DND-41 (cell line): ENCODE measurements at regions not wholly inside any gene's neighbourhood (a gene's known extent, or its start where the extent isn't known, plus 50 kb on each side); places are given as distances from the start of the nearest gene placed in this dataset.

ENCODE experiments used
- ATAC-seq: fragments of 200-7000 bp; cut with Tn5 transposase; 3 replicates; pipeline ENCODE4 v1.9.1; 2021; ENCODE audit warnings: low read depth; ENCODE audit not compliant: insufficient read depth
- DNase-seq: peaks from one replicate; pipeline ENCODE4 v3.0.0-alpha.2; 2020
- H2AFZ ChIP-seq: 2 replicates; pipeline ENCODE4 v1.6.0; 2012; ENCODE audit warnings: low read depth, low read length
- H3K27ac ChIP-seq: 2 replicates; pipeline ENCODE4 v1.5.1; 2012; ENCODE audit warnings: low read length, inconsistent platforms
- H3K27me3 ChIP-seq: fragments of 200-600 bp; sonication (generic); 2 replicates; pipeline ENCODE4 v1.6.0; 2012; ENCODE audit warnings: low read length, mild to moderate bottlenecking, inconsistent platforms; ENCODE audit not compliant: insufficient read depth, poor library complexity
- H3K36me3 ChIP-seq: 2 replicates; pipeline ENCODE4 v1.5.1; 2012; ENCODE audit warnings: low read length, inconsistent platforms; ENCODE audit not compliant: insufficient read depth
- H3K4me1 ChIP-seq: 2 replicates; pipeline ENCODE4 v1.5.1; 2012; ENCODE audit warnings: mild to moderate bottlenecking, low read length; ENCODE audit not compliant: insufficient read depth
- H3K4me2 ChIP-seq: 2 replicates; pipeline ENCODE4 v1.6.0; 2012; ENCODE audit warnings: mild to moderate bottlenecking, moderate library complexity, low read length, inconsistent platforms; ENCODE audit not compliant: insufficient read depth
- H3K4me3 ChIP-seq, 2 experiments: fragments of 200-600 bp in 1 of 2; shearing (Covaris generic) in 1 of 2; 2 replicates each; pipeline ENCODE4 v1.5.1; 2012 to 2016; ENCODE audit warnings: inconsistent platforms in 2 of 2, low read length in 2 of 2, mild to moderate bottlenecking in 2 of 2, low read depth in 1 of 2, moderate library complexity in 1 of 2
- H3K79me2 ChIP-seq: 2 replicates; pipeline ENCODE4 v1.6.0; 2012; ENCODE audit warnings: low read length, inconsistent platforms; ENCODE audit not compliant: insufficient read depth
- H3K9ac ChIP-seq: 2 replicates; pipeline ENCODE4 v1.6.0; 2012; ENCODE audit warnings: low read depth, mild to moderate bottlenecking, inconsistent platforms, low read length, moderate library complexity
- H3K9me3 ChIP-seq: 2 replicates; pipeline ENCODE4 v1.5.1; 2012; ENCODE audit warnings: low read length, moderate library complexity, mild to moderate bottlenecking, inconsistent platforms; ENCODE audit not compliant: insufficient read depth, severe bottlenecking
- H4K20me1 ChIP-seq: 2 replicates; pipeline ENCODE4 v1.6.0; 2012; ENCODE audit warnings: low read length; ENCODE audit not compliant: insufficient read depth
- CTCF ChIP-seq: IDR thresholded peaks from 2 replicates; pipeline ENCODE4 v1.5.1; 2012; ENCODE audit warnings: borderline replicate concordance, low read length, moderate library complexity, mild to moderate bottlenecking; ENCODE audit not compliant: poor library complexity, severe bottlenecking; ENCODE audit errors: extremely low read depth
- EZH2 ChIP-seq: IDR thresholded peaks from 3 replicates; pipeline ENCODE4 v1.6.1; 2012; ENCODE audit warnings: borderline replicate concordance, low read depth, mild to moderate bottlenecking, moderate library complexity, low read length, inconsistent platforms; ENCODE audit not compliant: severe bottlenecking

- Histone ChIP-seq H3K9me3 (no peaks in the 10 kb centered on the region), H3K27ac (no peak overlapping the region), H4K20me1 (no peaks in the 10 kb centered on the region), H3K27me3 (no peaks in the 10 kb centered on the region), H3K4me2 (no peak overlapping the region), H3K79me2 (no peaks in the 10 kb centered on the region), H2AFZ (no peak overlapping the region), H3K4me1 (0 out of 2 replicates have a peak, but pooled peaks cover 3% of the 10 kb centered on the region), H3K36me3 (no peaks in the 10 kb centered on the region), H3K9ac (no peak overlapping the region), H3K4me3 (no peak overlapping the region)
- ATAC-seq (no peak), DNase-seq (no peak)
- TF ChIP-seq EZH2: no peak
- no peak for TF ChIP-seq CTCF
Measured at GRCh38 chr7:110396021-110396420, 694.9 kb upstream of the LRRN3 start.

- Histone ChIP-seq H3K4me1 (0 out of 2 replicates have a peak, but pooled peaks cover 3% of the 10 kb centered on the region), H2AFZ (no peak overlapping the region), H3K9me3 (no peaks in the 10 kb centered on the region), H4K20me1 (no peaks in the 10 kb centered on the region), H3K4me3 (no peak overlapping the region), H3K36me3 (no peaks in the 10 kb centered on the region), H3K27me3 (no peaks in the 10 kb centered on the region), H3K27ac (no peak overlapping the region), H3K79me2 (no peaks in the 10 kb centered on the region), H3K9ac (no peak overlapping the region), H3K4me2 (no peak overlapping the region)
- no peak for TF ChIP-seq EZH2
- TF ChIP-seq CTCF: no peak
- DNase-seq (no peak), ATAC-seq (peak; percentile 76; the same call in 2 of the 3 replicates)
Measured at GRCh38 chr7:110397927-110398660, 692.8 kb upstream of the LRRN3 start.

GRCh38 chr7:110399421-110399820 is 691.5 kb upstream of the LRRN3 start:
- Histone ChIP-seq H2AFZ (no peak overlapping the region), H3K27me3 (no peaks in the 10 kb centered on the region), H3K79me2 (no peaks in the 10 kb centered on the region), H3K36me3 (no peaks in the 10 kb centered on the region), H3K9me3 (no peaks in the 10 kb centered on the region), H3K4me1 (0 out of 2 replicates have a peak, but pooled peaks cover 3% of the 10 kb centered on the region), H3K9ac (no peak overlapping the region), H3K4me2 (no peak overlapping the region), H3K4me3 (no peak overlapping the region), H4K20me1 (no peaks in the 10 kb centered on the region), H3K27ac (no peak overlapping the region)
- DNase-seq: no peak
- no peak for TF ChIP-seq CTCF
- no peak for TF ChIP-seq EZH2
- ATAC-seq: no peak
